ENCODE measurements at regions not wholly inside any gene's neighbourhood (a gene's known extent, or its start where the extent isn't known, plus 50 kb on each side); places are given as distances from the start of the nearest gene placed in this dataset.

DNA sequence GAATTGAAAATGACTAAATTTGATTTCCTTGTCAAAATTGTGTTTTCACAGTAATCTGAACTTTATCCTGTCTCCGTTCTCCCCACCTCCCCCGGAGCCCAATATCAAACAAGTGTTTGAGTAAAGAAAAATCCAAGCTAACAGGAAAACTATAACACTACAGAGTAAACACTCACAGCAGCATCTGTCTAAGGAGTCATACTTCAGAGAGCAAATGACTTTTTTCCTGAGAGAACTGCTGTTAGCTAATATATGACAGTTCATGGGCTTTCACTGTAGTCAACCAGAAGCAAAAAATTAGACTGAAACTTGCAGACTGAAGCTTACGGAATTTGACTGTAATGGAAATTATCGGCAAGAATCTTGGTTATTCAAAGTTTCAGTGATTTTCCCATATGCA, 321.7 kb downstream of the ANKRD50 start:
- no peak for DNase-seq

DNA sequence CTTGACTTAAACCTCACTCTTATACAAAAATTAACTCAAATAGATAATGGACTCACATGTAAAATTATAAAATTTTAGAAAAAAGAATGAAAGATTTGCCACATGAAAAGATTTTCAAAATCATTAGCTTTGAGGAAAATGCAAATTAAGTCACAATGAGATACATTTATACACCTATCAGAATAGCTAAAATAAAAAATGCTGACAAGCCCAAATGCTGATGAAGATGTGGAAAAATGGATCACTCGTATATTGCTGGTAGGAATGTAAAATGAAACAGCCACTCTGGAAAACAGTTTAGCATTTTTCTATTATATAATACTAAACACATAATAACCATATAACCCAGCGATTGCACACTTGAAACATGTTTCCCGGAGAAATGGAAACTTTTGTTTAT, 316.2 kb downstream of the ANKRD50 start:
- DNase-seq: no peak

DNA sequence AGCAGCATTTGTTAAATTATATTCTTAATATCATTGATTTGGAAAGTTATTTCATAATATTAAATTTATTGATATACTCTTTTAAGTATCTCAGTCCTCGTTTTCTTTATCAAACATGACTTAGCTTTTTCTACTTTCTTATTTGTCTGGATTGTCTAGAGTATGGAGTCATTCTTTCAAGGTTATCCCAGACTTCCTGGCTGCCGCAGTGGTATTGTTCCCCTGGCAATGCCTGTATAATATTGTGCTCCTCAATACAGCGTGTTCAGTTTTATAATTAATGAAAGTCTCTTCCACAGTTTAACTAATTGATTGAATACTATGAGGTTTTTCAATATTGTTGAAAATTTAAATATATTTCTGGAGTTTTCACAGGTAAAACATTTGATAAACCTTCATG, 310.9 kb downstream of the ANKRD50 start:
- DNase-seq: no peak

DNA sequence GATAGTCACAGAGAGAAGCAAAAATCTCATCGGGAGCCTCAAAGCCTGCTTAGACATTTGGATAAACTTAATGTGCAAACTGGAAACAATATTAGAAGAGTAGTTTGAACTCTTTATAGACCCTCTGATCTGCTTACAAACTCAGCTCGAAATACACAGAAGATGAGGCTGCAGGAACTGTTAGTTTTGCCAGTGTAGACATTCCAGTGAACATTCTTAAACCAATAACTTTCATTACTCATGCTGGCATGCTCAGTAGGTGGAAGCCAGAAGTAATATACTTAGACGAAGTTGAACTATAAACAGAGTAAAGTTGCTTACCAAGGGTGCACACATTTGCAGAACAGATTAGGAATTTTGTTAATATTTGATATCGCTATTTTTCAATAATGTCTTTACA, 303.5 kb downstream of the ANKRD50 start:
- DNase-seq: no peak

DNA sequence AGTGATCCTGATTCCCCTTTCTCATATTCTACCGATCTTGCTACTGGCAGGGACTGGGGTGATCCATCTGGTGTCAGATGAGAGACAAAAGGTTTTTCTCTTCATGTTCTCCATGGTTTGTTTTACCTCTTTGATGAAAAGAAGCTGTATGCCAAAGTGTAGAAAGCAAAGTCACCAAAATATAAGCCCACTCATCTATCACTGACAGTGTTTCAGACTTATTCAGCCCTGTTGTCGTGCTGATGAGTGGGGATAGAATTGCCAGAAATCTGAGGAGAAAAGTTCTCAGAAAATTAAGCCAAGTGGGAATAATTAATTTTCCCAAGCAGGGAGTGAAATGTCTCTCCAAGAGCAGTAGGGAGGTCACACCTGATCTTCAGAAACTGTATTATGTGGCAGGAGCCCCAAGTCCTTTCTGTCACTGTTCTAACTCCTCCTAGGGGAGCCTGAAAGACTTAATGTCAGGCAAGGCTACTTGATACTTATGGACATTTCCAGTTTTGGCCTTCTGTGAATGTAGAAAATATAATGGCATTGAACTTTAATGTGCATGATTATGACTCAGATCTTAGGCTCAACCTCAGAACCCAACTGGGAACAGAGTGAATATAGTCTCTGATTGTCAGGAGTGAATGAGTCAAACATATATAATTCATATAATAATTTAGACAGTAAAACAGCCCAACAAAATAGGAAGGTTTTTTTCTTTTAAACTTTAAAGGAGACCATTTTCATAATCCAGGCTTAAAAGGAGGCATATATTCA, 298.1 kb downstream of the ANKRD50 start:
- no peak for DNase-seq

DNA sequence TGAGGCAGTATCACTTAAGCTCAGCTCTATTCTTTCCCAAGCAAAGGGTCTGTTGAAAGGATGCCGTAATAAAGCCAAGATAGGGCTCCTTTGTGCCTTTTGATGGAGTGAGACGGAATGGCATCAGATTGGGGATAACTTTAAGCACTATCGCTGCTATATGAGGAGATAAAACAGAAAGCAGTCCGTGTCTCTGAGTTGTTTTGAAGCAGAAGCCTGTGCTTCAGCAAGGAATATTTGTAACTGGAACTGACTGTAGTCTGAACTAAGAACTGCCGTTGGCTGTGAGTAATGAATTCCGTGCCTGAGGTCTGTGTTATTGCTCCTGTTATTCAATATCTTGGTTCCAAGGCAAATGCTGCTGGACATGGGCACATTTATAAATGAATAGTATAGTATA, 297.4 kb downstream of the ANKRD50 start:
- no peak for DNase-seq

DNA sequence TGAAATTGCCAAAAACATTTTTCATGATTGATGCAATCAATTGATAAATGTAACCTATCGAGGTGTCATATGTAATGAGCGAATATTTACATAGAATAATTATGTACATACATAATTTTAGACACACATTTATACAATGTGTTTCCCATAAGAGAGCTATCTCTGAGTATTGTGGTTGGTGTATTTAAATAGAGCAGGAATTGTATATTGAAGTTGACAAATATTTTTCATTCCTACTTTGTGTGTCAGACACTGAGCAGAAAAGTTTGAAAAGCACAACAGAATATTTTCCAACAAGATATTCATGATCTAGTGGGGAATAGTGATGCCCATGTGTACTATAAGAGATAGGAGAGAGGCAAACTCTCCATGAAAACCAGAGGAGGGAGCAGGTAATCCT, 295.2 kb downstream of the ANKRD50 start:
- DNase-seq: no peak

DNA sequence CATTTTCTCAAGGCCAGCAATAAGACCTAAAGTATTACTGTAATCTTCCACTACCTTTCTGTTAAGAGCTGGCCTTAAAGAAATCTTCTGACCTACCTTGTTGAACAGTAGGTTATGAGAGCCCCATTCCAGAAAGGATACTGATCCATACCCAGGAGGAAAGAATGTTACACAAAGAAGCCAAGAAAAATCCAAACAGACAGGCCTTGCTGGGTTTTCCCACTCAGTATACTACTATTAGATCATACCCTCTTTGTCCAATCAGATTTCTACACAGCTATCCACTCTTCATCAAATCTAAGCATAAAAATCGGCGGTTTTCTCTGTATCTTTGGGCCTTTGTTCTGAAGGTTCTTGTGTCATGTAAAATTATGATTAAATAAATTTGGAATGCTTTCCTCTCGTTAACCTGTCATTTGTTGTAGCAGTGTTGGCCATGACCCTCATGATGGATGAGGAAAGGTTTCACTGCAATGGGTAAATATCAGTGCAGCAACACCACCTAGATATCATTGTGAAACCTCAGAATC, 292.3 kb downstream of the ANKRD50 start:
- no peak for DNase-seq

DNA sequence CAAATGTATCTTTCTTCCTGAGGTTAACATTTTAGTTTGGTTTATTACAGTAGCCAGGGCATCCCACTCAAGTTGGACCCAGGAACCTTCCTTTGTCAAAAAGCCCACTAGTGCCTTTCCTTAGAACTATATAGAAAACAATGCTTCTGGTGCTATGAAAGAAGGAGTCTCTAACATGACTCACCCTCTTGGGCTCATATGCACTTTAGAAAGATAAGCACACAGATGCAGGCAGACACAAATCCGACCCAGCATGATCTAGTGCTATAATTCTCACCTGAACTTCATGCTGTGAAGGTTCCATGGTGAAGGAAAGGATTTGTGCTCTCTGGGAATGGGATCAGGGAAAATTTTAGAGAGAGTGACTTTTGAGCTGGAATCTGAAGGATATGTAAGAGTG, 289.4 kb downstream of the ANKRD50 start:
- DNase-seq: no peak

DNA sequence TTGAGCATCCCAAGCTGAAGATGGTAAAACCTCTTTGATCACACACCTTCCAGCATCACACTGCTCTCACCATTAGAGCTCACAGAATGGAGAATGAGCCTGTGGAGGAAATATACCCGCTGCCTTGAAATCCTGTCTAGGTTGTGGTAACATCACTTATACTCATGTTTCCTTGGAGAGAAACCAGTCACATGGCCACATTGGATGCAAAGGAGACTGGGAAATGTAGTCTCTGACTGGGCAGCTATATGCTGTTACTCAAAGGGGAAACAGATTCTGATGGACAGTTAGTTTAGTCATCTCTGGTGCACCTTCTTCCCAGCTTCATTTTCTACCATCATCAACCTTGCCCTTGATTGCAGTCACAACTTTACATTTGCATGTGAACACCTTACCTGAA, 286.3 kb downstream of the ANKRD50 start:
- no peak for DNase-seq

DNA sequence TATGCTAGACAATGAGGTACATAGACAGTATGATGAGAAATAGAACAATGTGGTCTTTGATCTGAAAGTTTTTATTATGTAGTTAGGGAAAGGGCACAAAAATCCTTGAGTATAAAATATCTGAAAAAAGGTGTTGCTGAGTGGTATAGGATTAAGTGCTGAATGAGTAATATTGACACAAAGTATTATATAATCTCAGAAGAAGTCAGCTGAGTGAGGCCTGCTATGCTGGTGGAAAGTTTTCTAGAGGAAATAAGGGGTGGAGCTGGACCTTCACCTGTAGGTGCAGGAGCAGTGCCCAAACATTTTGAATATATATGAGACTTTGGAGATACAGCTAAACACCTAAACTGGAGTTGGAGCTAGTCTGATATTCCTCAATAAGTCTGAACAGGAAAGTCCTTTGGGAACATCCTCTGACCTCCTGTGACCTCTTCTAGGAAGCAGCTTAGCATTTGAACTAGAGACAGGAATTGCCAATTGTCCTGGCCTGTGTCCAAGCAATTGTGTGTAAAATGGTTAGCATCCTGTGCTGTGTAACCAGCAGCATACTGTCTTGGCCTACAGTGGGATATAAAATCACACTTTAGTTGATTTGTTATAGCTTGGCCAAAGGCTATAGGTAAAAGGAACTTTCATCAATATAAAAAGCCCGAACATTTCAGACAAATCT, 285.3 kb downstream of the ANKRD50 start:
- DNase-seq: no peak

DNA sequence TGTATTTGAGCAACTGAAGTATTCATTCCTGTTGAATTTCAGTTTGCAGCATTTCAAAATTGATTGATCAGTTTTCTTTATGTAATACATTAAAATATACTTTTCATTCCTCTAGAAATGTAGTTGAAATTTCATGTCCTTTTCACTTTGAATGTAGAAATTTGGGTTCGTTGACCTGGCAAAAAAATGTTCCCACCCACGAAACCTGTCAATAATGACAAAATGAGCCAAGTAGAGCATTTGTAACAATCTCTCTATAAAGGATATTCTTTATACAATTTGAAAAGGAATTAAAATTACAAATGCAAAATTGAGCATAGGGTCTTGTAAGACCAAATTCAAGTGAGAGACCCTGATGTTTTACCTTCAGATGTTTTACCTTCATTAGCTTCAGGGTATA, 283.9 kb downstream of the ANKRD50 start:
- no peak for DNase-seq

DNA sequence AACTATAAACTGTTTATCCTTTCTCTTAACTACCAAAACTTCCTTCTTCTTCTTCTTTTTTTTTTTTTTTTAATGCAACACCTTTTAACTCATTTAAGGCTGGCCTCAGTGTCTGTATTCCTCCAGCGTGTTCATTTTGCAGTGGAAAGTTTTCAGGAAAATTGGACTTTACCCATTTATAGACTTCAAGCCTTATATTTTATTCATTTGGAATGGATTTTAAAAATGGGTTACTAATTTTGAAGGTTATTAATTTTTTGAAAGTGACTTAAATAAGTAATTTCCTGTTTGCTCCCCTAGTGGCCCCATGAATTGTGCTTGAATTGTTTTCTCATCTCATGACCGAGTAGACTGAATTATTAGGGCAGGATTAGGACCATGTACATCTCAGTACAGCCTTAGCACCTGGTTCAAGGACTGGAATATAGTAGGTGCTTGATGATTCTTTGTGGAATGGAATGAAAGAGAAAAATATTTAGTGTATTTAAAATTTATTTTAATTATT, 282.7 kb downstream of the ANKRD50 start:
- no peak for DNase-seq

DNA sequence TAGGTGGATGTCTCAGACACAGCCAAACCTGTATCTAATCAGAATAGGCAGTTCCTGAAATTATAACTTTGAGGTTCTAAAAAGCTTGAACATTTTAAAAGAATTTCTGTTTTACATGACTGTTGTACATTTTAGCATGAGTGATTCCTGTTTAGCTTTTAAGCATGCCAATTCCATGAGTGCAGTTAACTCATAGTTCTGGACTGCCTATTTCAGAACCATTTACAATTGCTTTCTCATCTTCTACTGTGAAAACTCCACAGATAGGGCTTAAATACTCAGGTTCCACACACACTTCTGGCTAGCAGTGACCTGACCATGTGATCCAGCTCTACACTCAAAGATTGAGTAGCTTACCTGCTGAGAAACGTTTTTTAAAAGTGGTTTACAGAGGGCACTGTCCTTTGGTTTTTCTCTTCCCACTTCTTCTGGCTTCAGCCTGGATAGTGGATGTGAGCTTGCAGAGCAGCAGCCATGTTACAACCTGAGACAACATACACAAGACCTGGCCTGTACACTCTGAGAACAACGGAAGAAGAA, 280.8 kb downstream of the ANKRD50 start:
- DNase-seq: no peak

DNA sequence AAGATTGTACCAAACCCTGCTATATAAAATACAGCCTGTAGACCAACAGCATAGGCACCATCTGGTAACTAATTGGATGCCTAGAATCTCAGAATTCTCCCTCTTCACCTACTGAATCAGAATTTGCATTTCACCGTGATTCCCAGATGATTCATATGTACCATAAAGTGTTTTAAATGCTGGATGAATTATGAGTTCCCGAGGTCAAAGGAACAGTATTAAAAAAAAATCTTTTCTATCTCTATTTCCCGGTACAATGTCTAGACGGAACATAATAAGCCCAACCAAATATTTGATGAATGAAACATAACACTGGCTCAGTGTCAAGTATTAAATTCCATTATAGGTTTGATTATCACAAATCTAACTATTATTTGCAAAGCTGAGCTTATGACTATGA, 280.0 kb downstream of the ANKRD50 start:
- no peak for DNase-seq

DNA sequence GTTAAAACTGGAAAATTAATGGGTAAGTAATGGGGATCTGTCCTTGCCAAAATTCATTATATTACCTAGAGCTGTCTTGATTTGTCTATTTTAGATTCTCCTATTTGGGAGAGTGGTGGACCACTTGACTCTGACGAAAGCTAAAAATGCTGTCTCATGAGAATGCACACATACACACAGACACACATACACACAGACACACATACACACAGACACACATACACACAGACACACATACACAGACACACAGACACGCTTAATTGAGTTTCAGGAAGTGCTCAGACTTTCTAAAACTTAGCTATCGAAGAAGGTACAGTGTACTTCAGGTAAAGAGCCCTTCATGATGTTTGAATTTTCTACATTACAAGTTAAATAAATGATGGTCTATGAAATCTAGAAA, 279.5 kb downstream of the ANKRD50 start:
- DNase-seq: no peak

DNA sequence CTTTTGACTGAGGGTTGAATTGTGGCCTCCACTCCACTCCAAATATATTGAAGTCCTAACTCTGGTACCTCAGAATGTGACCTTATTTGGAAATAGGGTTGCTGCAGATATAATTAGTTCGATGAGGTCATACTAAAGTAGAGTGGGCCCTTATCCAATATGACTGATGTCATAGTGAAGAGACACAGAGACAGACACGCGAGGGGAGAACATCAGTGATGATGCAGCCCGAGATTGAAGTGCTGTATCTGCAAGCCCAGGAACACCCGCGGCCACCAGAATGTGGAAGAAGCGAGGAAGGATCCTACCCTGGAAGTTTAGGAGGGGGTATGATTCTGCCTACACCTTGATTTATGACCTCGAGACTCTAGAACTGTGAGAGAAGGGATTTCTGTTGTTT, 279.0 kb downstream of the ANKRD50 start:
- DNase-seq: no peak

DNA sequence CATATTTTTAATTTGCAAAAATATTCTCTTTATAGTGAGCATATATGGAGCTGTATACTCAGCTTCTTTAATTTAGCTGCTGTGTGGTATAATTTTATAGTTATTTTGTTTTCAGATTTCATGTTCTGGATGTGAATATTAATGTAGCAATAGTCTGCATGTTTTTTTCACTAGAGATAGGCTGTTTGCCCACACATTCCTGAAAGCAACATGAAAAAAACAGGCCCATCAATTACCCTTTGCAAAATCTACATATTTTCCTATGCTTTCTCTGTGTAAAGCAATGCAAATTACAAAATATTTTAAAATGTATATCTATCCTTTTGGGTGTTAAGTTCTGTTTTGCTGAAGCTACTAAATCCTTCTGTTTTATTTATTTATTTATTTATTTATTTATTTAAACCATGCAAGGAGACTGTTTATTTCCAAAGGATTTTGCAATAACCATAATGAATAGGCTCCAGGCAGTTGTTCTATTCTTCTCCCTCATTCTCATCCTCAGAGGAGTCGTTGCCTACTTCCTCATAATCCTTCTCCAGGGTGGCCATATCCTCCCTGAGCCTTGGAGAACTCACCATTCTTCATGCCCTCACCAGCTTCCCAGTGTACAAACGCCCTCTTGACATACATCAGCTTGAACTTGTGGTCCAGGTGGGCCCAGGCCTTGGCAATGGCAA, 277.1 kb downstream of the ANKRD50 start:
- no peak for DNase-seq

DNA sequence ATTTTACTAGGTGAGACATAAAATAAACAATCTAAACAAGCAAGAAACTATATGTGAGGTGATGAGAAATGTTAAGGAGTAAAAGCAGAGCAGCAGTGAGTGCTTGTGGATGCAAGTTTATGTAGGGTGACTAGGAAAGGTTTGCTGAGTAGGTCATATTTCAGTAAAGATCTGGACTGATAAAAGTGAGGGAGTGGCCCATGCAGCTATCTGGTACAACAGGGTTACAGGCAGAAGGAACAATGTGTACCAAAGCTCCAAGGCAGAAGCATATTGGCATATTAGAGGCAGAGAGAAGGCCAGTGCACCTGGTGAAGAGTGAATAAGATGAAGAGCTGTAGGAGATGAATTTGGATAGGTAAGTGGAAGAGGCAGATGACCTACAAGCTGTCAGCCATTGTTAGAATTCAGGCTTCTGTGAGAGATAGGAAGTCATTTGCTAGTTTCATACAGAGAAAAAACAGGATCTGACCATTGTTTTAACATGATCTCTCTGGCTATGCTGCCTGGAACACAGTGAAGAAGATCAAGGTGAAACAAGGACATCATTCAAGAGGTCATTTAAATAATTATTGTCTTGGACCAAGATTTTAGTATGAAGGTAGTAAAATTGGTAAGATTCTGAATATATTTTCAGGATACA, 274.6 kb downstream of the ANKRD50 start:
- no peak for DNase-seq

DNA sequence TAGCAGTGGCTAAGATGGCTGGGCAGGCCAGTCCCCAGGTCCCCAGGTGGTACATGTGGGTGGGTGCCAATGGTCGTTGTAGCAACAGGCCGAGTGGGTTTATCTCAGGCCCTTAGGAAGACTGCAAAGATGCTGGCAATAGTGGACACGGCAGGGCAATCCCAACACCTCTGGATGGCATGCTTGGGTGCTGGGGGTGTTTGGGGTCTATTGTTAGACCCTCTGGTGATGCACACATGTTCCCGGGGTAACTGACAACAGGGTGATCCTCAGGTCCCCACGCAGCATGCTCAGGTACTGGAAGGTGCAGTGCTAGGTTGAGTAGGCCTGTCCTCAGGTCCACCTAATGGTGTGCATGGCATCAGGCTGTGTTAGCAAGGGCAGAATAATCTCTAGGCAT, 267.5 kb downstream of the ANKRD50 start:
- no peak for DNase-seq

DNA sequence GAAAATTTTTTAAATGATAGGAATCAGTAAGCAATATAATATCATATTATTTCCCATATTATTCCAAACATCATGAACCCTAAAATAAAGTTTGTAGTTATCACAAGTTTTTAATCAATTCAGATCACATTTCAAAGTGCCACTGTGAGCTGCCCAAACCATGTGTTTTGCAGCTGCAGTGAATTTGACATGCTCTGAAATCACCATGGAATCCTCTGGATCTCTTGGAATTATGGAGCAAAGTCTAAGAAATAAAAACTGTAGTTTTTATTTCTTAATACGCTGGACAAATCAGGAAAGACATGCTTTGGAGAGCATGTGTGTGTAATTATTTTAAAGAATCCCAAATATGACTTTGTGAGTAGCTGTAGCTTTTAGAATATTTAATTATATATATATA, 262.7 kb downstream of the ANKRD50 start:
- no peak for DNase-seq

DNA sequence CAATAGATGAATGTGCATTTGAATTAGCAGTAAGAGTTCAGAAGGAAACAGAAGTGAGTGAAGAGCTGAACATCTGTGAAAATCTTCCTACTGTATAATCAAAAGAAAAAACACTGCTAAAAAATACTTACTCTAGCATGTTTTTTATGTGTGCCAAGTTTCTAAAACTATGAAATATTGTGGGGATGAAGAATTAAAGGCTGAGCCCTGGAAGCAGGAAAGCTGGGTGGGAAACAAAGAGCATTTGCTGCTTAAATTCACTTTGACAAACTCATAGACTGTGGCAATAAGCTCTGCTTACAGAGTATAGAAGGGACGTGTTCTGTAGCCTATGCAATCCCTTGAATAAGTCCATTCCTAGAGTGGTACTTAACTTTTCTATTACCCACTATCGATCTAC, 261.7 kb downstream of the ANKRD50 start:
- DNase-seq: no peak

DNA sequence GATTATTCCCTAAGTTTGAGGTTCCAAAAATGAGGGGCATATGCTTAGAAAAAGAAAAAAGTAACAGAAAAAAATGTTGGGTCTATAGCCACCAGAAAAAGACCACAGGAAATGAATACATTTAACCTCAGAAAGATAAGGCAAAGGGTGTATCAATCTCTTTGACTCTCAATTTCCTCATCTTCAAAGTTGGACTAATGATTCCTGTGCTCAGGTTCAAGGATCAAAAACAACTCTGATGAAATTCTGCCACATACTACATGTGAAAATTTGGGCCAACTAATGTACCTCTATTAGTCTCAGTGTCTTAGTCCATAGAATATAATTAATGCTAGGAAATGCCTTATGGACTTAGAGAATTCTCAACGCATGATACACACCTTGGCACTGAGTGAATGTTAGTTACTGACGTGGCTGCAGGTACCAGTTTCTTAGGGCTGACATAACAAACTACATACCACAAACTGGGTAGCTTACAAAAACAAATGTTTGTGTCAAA, 257.7 kb downstream of the ANKRD50 start:
- no peak for DNase-seq
